Activated CD4-positive, CD25-positive, alpha-beta regulatory T cell treated with anti-CD3 and anti-CD28 coated beads, Interleukin-2, amount 50 U/mL, for 24 hours (primary cell): ENCODE measurements at regions not wholly inside any gene's neighbourhood (a gene's known extent, or its start where the extent isn't known, plus 50 kb on each side); places are given as distances from the start of the nearest gene placed in this dataset.

Experiments
- ATAC-seq, 2 donors: fragments of 150-1000 bp; cut with Tn5 transposase; one replicate each; pipeline ENCODE4 v1.10.0; 2021; ENCODE audit warnings: mild to moderate bottlenecking in 1 of 2, moderate library complexity in 1 of 2

DNA sequence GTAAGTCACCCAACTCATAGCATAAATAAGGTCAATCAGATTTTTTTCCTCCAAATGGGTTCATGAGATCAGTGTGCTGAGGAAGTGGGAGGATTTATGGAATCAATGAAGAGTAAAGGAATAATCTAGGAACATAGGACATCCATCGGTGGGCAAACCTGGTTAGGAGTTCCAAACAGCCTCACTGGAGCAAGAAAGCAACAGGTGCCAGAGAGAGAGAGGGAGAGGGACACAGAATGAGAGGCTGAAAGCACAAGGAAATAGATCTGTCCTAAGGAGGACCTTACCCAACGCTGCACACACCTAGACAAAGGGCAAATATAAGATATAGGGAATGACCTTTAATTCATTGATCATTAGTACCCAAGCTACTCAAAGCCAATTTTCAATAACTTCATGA is 119.5 kb upstream of the ANKRD1 start:
- ATAC-seq = no peak

DNA sequence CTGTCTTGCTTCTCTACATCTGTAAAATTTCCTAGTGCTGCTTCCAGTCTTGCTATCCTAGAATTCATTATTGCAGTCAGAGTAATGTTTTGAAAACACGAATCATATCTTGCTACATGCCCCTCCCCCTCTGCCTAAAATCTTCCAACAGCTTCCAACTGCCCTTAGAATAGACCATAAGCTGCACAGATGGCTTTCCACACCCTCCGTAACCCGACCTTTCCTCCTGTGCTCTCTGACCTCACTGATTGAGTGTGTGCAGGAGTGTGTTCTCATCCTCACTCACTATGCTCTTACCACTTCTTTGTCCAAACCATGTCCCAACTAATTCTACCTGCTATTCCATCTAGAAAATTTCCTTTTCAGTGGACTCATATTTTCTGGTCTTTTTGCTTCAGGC is 121.2 kb upstream of the ANKRD1 start:
- ATAC-seq = no peak

DNA sequence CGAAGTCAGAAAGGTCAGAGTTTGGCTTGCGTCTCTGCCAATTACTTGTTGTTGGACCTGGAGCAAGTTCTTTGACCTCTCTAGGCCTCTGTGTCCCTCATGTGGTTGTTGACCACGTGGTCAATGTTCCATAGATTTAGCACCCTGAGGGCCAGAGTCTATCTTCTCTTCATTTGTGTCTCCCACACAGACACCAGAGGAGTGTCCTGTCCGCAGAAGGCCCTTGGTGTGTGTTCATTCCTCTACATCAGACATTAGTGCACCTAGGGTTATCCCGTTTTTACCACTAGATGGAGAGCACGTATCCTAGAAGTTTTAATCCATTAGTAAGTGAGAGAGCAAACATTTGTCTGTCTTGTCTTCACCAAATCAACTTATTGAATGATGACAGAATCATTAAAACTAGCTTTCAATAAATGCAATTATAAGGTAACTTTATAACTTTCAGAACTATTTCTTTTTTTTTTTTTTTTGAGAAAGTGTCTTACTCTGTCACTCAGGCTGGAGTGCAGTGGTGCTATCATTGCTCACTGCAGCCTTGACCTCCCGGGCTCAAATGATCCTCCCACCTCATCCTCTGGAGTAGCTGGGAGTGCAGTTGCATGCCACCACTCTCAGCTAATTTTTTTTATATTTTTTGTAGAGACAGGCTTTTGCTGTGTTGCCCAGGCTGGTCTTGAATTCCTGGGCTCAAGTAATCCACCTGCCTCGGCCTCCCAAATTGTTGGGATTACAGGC is 122.5 kb upstream of the ANKRD1 start:
- ATAC-seq = no peak

GRCh38 chr10:91046869-91047268 is 126.0 kb upstream of the ANKRD1 start:
- no peak for ATAC-seq

DNA sequence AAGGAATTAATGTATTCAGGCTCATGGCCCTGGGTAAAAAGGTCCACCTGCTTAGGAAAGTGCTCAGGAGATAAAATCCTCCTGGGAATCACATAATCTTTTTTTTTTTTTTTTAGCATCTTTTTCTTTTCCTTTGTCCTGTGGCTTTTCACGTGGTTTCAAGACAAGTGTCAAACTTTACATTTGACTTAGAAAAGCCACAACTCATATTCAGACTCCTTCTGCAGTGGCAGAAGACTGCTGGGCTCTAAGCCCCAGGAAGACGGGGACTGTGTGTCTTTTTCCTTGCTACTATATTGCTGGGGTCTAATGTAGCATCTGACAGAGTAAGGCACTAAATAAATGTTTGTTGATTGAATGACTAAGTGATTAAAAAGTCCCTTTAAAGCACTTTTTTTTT is 127.5 kb upstream of the ANKRD1 start:
- ATAC-seq = no peak

DNA sequence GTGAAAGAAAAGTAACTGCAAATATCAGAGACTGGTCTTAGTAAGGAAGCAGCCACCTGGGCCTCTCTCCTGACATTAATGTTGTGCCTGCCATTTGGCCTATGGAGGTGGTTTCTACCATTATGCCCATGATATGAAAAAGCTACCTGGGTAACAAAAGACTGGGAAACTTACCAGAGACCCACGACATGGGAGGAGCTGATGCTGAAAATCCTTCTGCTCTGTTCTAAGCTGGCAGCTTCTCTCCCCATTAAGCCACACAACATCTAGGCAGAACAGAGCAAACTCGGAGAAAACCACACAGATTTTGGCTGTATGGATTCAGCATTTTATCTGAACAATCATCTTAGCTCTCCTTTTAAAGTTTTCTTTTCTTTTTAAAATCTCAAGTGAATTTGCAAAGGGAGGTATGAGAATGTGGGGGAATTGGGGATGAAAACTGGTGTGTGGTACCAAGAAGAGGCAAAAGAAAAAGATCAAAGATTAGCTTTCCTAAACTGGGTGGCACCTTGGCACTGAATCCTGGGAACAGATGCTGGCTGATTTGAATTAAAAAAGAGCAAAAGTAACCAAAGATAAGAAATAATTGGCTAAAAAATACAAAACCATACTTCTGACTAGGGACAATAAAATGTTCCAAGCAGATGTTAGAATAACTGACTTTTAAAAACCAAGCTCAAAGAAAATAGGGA is 128.6 kb upstream of the ANKRD1 start:
- no peak for ATAC-seq

GRCh38 chr10:91049988-91050360 is 129.1 kb upstream of the ANKRD1 start:
- ATAC-seq = no peak

GRCh38 chr10:91050371-91051034 is 129.6 kb upstream of the ANKRD1 start:
- ATAC-seq = no peak

GRCh38 chr10:91051829-91052228 is 130.9 kb upstream of the ANKRD1 start:
- no peak for ATAC-seq

DNA sequence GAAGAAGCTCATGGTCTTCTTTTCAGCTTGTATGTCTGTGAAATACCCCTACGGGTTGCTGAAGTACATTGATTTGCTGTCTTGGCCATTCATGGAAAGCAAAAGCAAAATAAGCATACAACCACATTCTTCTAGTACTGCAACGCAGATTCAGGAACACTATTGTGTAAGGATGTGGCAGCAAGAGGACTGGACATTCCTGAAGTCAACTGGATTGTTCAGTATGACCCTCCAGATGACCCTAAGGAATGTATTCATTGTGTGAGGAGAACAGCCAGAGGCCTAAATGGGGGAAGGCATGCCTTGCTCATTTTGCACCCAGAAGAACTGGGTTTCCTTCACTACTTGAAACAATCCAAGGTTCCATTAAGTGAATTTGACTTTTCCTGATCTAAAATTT is 133.4 kb upstream of the ANKRD1 start:
- ATAC-seq = no peak

DNA sequence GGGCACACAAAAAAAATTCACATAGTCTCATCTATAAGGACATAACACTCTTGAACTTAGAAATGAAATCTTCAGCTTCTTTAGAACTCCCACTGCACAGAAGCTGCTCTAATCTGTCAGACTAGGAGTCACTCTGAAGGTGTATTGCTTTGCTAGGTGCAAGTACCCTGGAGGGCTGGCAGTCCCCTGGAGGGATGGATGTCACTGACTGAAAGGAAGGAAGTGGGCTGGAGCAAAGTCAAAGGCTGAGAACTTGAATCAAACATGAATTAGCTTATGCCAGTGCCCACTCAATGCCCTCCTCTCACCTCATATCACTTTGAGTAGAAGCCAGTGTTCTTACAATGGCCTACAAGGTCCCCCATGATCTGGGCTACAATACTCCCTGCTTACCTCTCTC is 140.3 kb upstream of the ANKRD1 start:
- ATAC-seq = no peak

- no peak for ATAC-seq
Measured at GRCh38 chr10:91061608-91062007, 140.7 kb upstream of the ANKRD1 start.

DNA sequence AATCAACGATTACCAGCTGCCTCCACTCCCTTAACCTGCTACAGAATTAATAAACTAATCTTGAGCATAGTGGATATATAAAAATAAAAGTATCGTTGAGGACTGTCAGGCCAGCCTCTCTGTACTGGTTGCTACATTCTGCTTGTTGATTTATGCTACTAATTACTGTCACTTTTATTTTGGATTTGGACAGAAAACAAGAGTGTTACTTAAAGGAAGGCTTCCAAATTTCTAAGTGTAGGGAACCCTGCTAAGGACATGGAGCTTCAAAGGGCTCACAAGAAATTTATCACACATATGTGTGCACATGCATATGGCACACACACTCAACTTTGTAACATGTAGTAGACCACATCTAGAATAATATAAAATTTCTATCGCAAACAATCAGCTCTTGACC is 141.2 kb upstream of the ANKRD1 start:
- ATAC-seq = no peak

DNA sequence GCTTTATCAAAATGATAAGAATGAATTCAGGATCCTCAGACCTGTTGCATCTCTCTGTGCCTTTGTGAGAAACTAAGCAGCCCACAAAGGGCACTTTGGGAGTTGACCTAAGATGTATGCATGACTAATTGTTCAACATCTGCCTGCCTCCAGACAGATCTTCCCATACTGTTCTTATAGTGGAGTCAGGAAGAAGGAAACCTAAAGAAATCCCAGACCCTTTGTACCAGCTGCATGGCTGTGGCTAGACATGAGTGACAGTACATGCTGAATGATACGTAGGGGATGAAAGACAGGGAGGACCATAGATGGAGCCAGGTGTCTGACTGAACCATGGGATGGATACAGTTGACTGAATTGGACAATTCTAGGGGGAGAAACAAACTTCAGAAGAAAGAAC is 148.7 kb upstream of the PCGF5 start:
- no peak for ATAC-seq

- ATAC-seq = no peak
Measured at GRCh38 chr10:91073286-91073979, 147.0 kb upstream of the PCGF5 start.

DNA sequence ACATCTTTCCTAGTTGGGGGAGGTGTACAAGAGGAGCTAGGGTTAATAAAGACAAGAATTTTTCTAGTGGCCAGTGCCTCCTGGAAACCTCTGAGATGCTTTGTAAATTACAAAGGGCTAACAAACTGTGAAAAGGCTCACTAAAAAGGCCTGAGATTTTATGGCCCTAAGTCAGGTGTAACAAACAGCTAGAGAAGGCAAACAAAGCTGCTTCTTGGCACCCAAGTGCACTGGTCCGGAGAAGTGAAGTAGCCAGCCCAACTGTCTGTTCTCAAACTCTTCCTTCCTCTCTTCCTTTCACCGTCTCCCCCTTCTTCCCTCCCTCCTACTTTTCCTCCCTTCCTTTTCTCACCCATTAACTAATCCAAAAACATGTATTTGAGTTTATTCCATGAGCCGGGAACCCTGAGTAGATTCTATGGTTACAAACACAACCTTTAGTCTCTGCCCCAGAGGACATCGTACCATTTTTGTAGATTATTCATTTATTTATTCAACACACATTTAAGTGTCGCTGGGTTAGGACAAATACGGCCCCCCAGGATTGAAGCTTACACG is 143.4 kb upstream of the PCGF5 start:
- ATAC-seq = no peak

DNA sequence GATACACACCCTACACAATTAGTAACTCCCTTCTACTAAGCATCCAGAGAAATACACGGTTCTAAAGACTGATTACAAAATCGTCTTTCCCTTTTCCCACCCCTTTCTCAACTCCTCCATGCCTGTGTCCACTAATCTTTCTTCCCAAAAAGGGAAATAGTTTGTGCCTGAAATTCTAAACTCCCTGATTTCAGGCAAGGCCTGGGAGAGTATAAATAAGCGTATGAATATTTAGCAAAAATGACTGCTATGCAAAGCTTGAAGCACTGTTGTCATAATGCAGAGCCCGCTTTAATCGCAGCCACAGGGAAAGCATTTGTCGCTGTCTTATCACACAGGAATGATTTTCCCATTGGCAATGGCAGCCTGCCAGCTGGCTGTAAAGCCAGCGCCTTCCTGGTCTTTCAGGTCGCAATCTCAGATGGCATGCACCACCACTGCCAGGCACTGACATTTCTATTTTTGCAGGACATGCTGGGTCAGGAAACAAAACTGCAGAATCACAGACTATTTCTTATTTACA is 142.9 kb upstream of the PCGF5 start:
- ATAC-seq = no peak

DNA sequence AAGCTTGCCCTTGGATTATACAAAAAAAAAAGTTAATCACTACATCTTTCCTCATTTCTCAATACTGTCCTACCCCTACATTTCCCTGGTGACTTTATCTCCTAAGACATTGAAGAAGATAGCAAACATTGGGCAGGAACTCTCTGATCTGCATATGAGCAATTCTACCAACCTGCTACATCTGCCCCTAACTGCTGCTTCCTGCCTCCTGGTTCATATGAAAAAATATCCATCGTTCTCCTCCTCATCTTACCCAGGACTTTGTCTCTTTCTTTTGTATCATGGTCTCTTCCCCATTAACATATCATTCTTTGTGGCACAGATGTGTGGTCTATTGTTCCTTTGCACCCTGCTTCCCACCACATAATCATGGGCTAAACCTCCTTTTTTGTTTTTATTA is 139.7 kb upstream of the PCGF5 start:
- ATAC-seq = no peak

- no peak for ATAC-seq
Measured at GRCh38 chr10:91082447-91082846, 138.0 kb upstream of the PCGF5 start.

DNA sequence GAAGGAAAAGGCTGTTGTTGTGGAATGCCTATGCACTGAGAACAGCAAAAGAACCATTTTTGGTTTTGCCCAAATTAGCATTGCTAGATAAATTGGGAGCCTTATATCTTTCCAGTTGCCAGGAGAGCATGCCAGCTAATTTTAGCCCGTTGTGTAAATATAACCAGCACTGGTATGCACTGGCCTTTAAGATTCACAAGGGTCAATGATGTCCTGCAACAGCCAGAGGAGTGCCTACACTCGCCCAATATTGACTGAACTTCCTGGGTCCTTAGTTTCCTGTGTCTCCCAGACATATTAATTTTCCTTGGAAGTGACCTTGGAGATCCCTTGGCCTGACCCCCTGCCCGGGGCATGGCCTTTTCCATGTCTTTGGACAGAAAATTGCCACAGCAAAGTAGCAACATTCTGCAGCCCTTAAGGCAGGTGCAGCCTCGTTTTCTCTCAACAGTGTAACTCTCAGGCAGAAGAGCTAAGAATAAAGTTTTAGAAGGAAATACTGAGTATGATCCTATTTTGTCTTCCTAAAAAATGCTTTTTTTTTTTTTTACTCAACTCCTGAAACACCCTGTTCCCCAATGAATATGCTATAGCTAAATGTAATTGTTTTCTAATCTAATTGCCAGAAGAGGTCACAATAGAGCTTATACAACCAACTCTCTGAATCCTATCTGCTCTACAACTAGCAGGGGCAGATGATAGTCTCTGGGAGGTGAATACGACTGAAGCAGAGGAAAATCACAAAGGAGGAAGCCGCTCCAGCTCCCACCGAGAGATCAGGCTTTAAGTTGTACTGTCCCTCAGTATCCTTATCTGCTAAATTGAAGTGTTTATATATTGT is 131.9 kb upstream of the PCGF5 start:
- ATAC-seq = no peak

- no peak for ATAC-seq
Measured at GRCh38 chr10:91090761-91091529, 129.5 kb upstream of the PCGF5 start.
